KMS-11 (cell line): ENCODE measurements at regions not wholly inside any gene's neighbourhood (a gene's known extent, or its start where the extent isn't known, plus 50 kb on each side); places are given as distances from the start of the nearest gene placed in this dataset.

Experiments
- H2AFZ ChIP-seq: fragments of 200-600 bp; sonication (generic); 2 replicates; pipeline ENCODE4 v1.6.1; 2016; ENCODE audit warnings: antibody characterized with exemption, mixed run types, low read depth
- H3K27ac ChIP-seq: fragments of 200-600 bp; sonication (generic); 2 replicates; pipeline ENCODE4 v1.6.1; 2016; ENCODE audit warnings: mild to moderate bottlenecking, mixed run types
- H3K27me3 ChIP-seq: fragments of 200-600 bp; sonication (generic); 2 replicates; pipeline ENCODE4 v1.6.1; 2017; ENCODE audit warnings: mild to moderate bottlenecking, low read depth, mixed run types, moderate library complexity; ENCODE audit not compliant: insufficient read depth
- H3K36me3 ChIP-seq: fragments of 200-600 bp; sonication (generic); 2 replicates; pipeline ENCODE4 v1.6.1; 2017; ENCODE audit warnings: mild to moderate bottlenecking, mixed run types; ENCODE audit not compliant: insufficient read depth
- H3K4me1 ChIP-seq: fragments of 200-600 bp; sonication (generic); 2 replicates; pipeline ENCODE4 v1.6.1; 2016; ENCODE audit warnings: mild to moderate bottlenecking, low read depth, mixed run types; ENCODE audit not compliant: poor library complexity, severe bottlenecking
- H3K4me2 ChIP-seq: fragments of 200-600 bp; sonication (generic); 2 replicates; pipeline ENCODE4 v1.7.0; 2016; ENCODE audit warnings: mild to moderate bottlenecking, mixed run types
- H3K4me3 ChIP-seq: fragments of 200-600 bp; sonication (generic); IDR thresholded peaks from 2 replicates; pipeline ENCODE4 v1.6.1; 2017; ENCODE audit warnings: low read depth, low read length, mixed read lengths; ENCODE audit not compliant: insufficient read depth
- H3K79me2 ChIP-seq: fragments of 200-600 bp; sonication (generic); 2 replicates; pipeline ENCODE4 v1.6.1; 2016; ENCODE audit warnings: low read depth, mixed run types; ENCODE audit not compliant: insufficient read depth
- H3K9ac ChIP-seq: fragments of 200-600 bp; sonication (generic); 2 replicates; pipeline ENCODE4 v1.6.1; 2016; ENCODE audit warnings: mild to moderate bottlenecking, mixed run types
- H4K20me1 ChIP-seq: fragments of 200-600 bp; sonication (generic); 2 replicates; pipeline ENCODE4 v1.6.1; 2016; ENCODE audit warnings: mild to moderate bottlenecking, mixed run types; ENCODE audit not compliant: insufficient read depth
- TF ChIP-seq, protein P1 (sequence below): fragments of 200-600 bp; sonication (generic); conservative IDR thresholded peaks from 2 replicates; pipeline ENCODE4 v1.6.1; 2017; ENCODE audit warnings: low read depth, mild to moderate bottlenecking, antibody characterized with exemption, low read length, moderate library complexity, mixed read lengths

DNA sequence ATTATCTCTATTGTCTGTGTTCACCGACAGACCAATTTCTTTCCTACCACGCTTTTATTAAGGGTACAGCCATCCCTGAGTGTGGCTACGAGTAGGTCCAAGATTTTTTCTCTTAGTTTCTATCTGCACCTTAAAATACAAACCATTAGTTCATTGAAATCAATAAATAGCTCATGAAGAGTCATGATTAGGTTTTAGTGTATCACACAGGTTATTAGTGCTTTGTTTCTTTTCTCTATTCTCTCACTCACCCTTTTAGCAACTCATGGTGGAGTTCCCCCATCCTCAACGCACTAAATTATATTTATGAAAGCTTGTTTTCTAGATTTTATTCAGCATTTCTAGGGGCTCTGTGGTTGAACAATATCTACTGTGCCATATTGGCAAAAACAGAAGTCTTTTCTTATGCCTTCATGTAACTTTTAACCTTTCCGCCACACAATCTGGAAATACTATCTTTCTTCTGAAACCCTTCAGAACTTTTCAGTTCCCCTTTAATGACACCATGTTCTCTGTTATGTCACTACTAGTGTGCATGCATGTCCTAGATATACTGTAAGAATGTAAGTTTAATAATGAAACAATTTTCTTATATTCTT lies 128.2 kb upstream of the LAMA2 start:
- Histone ChIP-seq H3K27me3 (no peaks in the 10 kb centered on the region), H2AFZ (no peak overlapping the region), H3K4me2 (no peak overlapping the region), H4K20me1 (no peaks in the 10 kb centered on the region), H3K36me3 (no peaks in the 10 kb centered on the region), H3K4me1 (no peaks in the 10 kb centered on the region), H3K4me3 (no peak overlapping the region), H3K27ac (no peak overlapping the region), H3K79me2 (no peaks in the 10 kb centered on the region), H3K9ac (no peak overlapping the region)
- TF ChIP-seq, protein P1, sequence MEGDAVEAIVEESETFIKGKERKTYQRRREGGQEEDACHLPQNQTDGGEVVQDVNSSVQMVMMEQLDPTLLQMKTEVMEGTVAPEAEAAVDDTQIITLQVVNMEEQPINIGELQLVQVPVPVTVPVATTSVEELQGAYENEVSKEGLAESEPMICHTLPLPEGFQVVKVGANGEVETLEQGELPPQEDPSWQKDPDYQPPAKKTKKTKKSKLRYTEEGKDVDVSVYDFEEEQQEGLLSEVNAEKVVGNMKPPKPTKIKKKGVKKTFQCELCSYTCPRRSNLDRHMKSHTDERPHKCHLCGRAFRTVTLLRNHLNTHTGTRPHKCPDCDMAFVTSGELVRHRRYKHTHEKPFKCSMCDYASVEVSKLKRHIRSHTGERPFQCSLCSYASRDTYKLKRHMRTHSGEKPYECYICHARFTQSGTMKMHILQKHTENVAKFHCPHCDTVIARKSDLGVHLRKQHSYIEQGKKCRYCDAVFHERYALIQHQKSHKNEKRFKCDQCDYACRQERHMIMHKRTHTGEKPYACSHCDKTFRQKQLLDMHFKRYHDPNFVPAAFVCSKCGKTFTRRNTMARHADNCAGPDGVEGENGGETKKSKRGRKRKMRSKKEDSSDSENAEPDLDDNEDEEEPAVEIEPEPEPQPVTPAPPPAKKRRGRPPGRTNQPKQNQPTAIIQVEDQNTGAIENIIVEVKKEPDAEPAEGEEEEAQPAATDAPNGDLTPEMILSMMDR: no peak

DNA sequence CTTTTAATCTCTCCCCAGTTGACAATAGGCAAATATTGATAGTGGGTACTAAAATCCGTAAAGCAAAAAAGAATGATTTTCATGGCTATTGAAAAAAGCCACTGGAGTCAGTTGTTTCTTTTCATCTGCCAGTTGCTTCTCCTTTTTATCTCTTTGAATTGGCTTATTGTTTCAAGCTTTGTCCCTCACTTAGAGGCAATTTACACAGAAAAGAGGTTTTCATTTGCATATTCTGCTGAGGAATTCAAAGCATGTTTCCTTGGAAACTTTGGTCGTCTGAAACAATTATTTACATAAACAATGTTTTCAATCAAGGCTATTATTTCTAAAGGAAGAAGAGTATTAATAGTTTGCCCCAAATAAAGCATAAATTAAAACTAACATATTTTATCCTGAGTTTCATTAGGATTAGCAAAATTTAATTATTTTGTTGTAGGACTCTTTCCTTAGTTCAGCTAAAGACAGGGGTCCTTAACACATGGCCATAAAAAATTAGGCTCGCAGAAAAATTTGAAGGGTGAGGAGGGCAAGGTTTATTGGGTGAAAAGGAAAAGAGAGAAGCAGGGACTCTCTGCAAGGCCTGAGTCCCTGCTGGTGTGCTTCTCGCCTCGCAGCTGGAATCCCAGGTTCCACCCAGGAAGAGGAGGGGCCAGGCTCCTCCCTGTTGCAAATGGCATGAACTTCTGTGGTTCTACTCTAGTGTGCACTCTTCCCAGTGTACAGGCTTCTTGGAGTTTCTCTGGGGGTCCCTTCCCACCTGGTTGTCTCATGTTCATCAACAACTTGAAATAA lies 138.8 kb upstream of the LAMA2 start:
- Histone ChIP-seq H3K27ac (no peak overlapping the region), H3K36me3 (no peaks in the 10 kb centered on the region), H3K9ac (no peak overlapping the region), H3K27me3 (no peaks in the 10 kb centered on the region), H2AFZ (no peak overlapping the region), H3K4me2 (no peak overlapping the region), H3K4me1 (no peaks in the 10 kb centered on the region), H3K79me2 (no peaks in the 10 kb centered on the region), H3K4me3 (no peak overlapping the region), H4K20me1 (no peaks in the 10 kb centered on the region)
- TF ChIP-seq, protein P1: no peak

DNA sequence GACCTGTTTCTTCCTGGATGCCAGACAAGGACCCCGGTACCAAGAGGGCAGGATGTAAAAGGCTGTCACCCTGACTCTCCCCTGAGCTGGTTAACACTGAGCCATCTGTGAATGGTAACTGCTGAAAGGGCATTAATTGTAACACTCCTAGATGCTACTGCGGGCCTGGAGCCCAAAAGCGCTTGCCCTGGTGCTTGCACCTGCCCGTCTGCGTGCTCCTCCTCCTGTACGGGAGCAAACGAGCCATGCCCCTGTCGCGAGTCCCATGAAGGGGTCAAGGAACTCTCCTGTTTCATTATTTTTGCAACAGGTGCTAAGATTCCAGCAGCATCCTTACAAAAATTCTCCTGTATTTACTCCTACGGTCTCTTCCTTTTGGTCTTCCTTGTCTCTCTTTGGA lies 140.0 kb upstream of the LAMA2 start:
- no peak overlapping the region for H3K9ac ChIP-seq
- no peaks in the 10 kb centered on the region for H3K79me2 ChIP-seq
- H3K27me3 ChIP-seq: no peaks in the 10 kb centered on the region
- H3K4me1 ChIP-seq: no peaks in the 10 kb centered on the region
- H3K36me3 ChIP-seq: no peaks in the 10 kb centered on the region
- no peak overlapping the region for H3K4me3 ChIP-seq
- TF ChIP-seq, protein P1: no peak
- H3K4me2 ChIP-seq: no peak overlapping the region
- H3K27ac ChIP-seq: no peak overlapping the region
- H2AFZ ChIP-seq: no peak overlapping the region
- H4K20me1 ChIP-seq: no peaks in the 10 kb centered on the region

DNA sequence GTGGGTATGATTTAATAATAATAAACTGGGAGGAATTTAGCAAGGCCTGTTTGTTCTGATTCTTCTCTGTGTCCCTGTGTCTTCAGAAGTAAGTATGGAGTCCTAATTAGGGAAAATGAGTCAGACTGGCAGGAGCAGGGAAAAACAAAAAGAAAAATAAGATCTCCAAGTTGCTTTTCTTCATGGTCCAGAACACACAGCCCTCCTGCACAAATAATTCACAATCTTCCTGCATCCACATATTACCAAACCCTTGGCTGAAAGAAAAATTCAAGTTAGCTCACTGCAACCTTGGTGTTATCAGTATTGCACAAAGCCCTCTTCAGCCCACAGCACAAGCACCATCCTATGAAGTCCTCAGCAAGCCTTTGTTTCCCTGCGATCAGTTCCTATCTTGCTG lies 142.0 kb upstream of the LAMA2 start:
- Histone ChIP-seq H3K4me2 (no peak overlapping the region), H3K9ac (no peak overlapping the region), H4K20me1 (no peaks in the 10 kb centered on the region), H3K4me3 (no peak overlapping the region), H3K36me3 (no peaks in the 10 kb centered on the region), H3K79me2 (no peaks in the 10 kb centered on the region), H3K27ac (no peak overlapping the region), H3K4me1 (no peaks in the 10 kb centered on the region), H3K27me3 (no peaks in the 10 kb centered on the region), H2AFZ (no peak overlapping the region)
- TF ChIP-seq, protein P1: no peak
